Islet of Langerhans (tissue), 1 donor: ENCODE measurements at regions not wholly inside any gene's neighbourhood (a gene's known extent, or its start where the extent isn't known, plus 50 kb on each side); places are given as distances from the start of the nearest gene placed in this dataset.
"Not testable (repeated sequence)": the region's sequence is repeated elsewhere in the genome, so short reads cannot be mapped to it uniquely, and the experiment has no call there.

ENCODE experiments used
- FAIRE-seq: peaks from one replicate; lab custom pipeline; 2011; peaks lifted over from hg19 to GRCh38; lab: Jason Lieb, UNC

GRCh38 chr10:15428681-15429080, 57.6 kb upstream of the FAM171A1 start:
- no peak for FAIRE-seq

- peak; percentile 83 for FAIRE-seq
Observed at GRCh38 chr10:15427843-15428414, 56.8 kb upstream of the FAM171A1 start.

GRCh38 chr10:15426558-15426957, 55.5 kb upstream of the FAM171A1 start:
- no peak for FAIRE-seq

GRCh38 chr10:15426115-15426514, 55.0 kb upstream of the FAM171A1 start:
- no peak for FAIRE-seq

- FAIRE-seq = not testable (repeated sequence)
Observed at GRCh38 chr10:15421875-15422274, 50.8 kb upstream of the FAM171A1 start.
